ENCODE measurements at regions not wholly inside any gene's neighbourhood (a gene's known extent, or its start where the extent isn't known, plus 50 kb on each side); places are given as distances from the start of the nearest gene placed in this dataset.

- TF ChIP-seq YY1 (IDR thresholded peaks at IDR 0.05; ENCODE audit: low read depth) (no peak), MAX (IDR thresholded peaks at IDR 0.05) (no peak), CEBPB (IDR thresholded peaks at IDR 0.05) (no peak), EGR1 (IDR thresholded peaks at IDR 0.05) (no peak), TAF1 (IDR thresholded peaks at IDR 0.05; ENCODE audit: low read depth) (no peak), TCF12 (IDR thresholded peaks at IDR 0.05; ENCODE audit: low read depth) (no peak), CREB1 (IDR thresholded peaks at IDR 0.05; ENCODE audit: low read depth) (no peak), USF1 (IDR thresholded peaks at IDR 0.05) (no peak), ZBTB7A (IDR thresholded peaks at IDR 0.05; ENCODE audit: low read depth) (no peak), FOXM1 (IDR thresholded peaks at IDR 0.05; ENCODE audit: borderline replicate concordance, low read depth) (no peak), NFIC (IDR thresholded peaks at IDR 0.05) (no peak), TEAD4 (IDR thresholded peaks at IDR 0.05) (no peak), RAD21 (IDR thresholded peaks at IDR 0.05; ENCODE audit: low read depth) (no peak), REST (IDR thresholded peaks at IDR 0.05; ENCODE audit: low read depth) (no peak), EP300 (IDR thresholded peaks at IDR 0.05; ENCODE audit: borderline replicate concordance) (no peak)
These were observed 993.8 kb upstream of the NCAM2 start for GRCh38 chr21:20004367-20004766.

GRCh38 chr21:20010691-20011200, 987.5 kb upstream of the NCAM2 start:
- no peak for TF ChIP-seq CEBPB (IDR thresholded peaks at IDR 0.05)
- TF ChIP-seq FOXM1 (IDR thresholded peaks at IDR 0.05; ENCODE audit: borderline replicate concordance, low read depth) = no peak
- TF ChIP-seq MAX (IDR thresholded peaks at IDR 0.05) = no peak

GRCh38 chr21:20013851-20014250, 984.4 kb upstream of the NCAM2 start:
- TF ChIP-seq USF1 (IDR thresholded peaks at IDR 0.05) (no peak), CEBPB (IDR thresholded peaks at IDR 0.05) (no peak), TEAD4 (IDR thresholded peaks at IDR 0.05) (no peak), EP300 (IDR thresholded peaks at IDR 0.05; ENCODE audit: borderline replicate concordance) (no peak), NFIC (IDR thresholded peaks at IDR 0.05) (no peak), ZBTB7A (IDR thresholded peaks at IDR 0.05; ENCODE audit: low read depth) (no peak), REST (IDR thresholded peaks at IDR 0.05; ENCODE audit: low read depth) (no peak), FOXM1 (IDR thresholded peaks at IDR 0.05; ENCODE audit: borderline replicate concordance, low read depth) (no peak), RAD21 (IDR thresholded peaks at IDR 0.05; ENCODE audit: low read depth) (no peak), TAF1 (IDR thresholded peaks at IDR 0.05; ENCODE audit: low read depth) (no peak), EGR1 (IDR thresholded peaks at IDR 0.05) (no peak), MAX (IDR thresholded peaks at IDR 0.05) (no peak), CREB1 (IDR thresholded peaks at IDR 0.05; ENCODE audit: low read depth) (no peak)

GRCh38 chr21:20016435-20017005, 981.7 kb upstream of the NCAM2 start:
- TF ChIP-seq TAF1 (IDR thresholded peaks at IDR 0.05; ENCODE audit: low read depth) = no peak
- TF ChIP-seq TEAD4 (IDR thresholded peaks at IDR 0.05) = no peak
- no peak for TF ChIP-seq USF1 (IDR thresholded peaks at IDR 0.05)
- TF ChIP-seq EGR1 (IDR thresholded peaks at IDR 0.05) = no peak
- no peak for TF ChIP-seq TCF12 (IDR thresholded peaks at IDR 0.05; ENCODE audit: low read depth)
- no peak for TF ChIP-seq NFIC (IDR thresholded peaks at IDR 0.05)
- no peak for TF ChIP-seq ZBTB7A (IDR thresholded peaks at IDR 0.05; ENCODE audit: low read depth)

GRCh38 chr21:20020026-20020425, 978.2 kb upstream of the NCAM2 start:
- TF ChIP-seq CEBPB (IDR thresholded peaks at IDR 0.05) (no peak), EP300 (IDR thresholded peaks at IDR 0.05; ENCODE audit: borderline replicate concordance) (no peak), REST (IDR thresholded peaks at IDR 0.05; ENCODE audit: low read depth) (no peak), TEAD4 (IDR thresholded peaks at IDR 0.05) (no peak), NFIC (IDR thresholded peaks at IDR 0.05) (no peak), CREB1 (IDR thresholded peaks at IDR 0.05; ENCODE audit: low read depth) (no peak), RAD21 (IDR thresholded peaks at IDR 0.05; ENCODE audit: low read depth) (no peak), YY1 (IDR thresholded peaks at IDR 0.05; ENCODE audit: low read depth) (no peak), FOXM1 (IDR thresholded peaks at IDR 0.05; ENCODE audit: borderline replicate concordance, low read depth) (no peak), TCF12 (IDR thresholded peaks at IDR 0.05; ENCODE audit: low read depth) (no peak), TAF1 (IDR thresholded peaks at IDR 0.05; ENCODE audit: low read depth) (no peak), ZBTB7A (IDR thresholded peaks at IDR 0.05; ENCODE audit: low read depth) (no peak), EGR1 (IDR thresholded peaks at IDR 0.05) (no peak)
